ENCODE measurements at regions not wholly inside any gene's neighbourhood (a gene's known extent, or its start where the extent isn't known, plus 50 kb on each side); places are given as distances from the start of the nearest gene placed in this dataset.

- TF ChIP-seq EZH2phosphoT487 (IDR thresholded peaks at IDR 0.05; ENCODE audit: borderline replicate concordance, low read length): no peak
- no peak for TF ChIP-seq CTCF (IDR thresholded peaks at IDR 0.05; ENCODE audit: low read depth, low read length, poor library complexity, severe bottlenecking)
Measured at GRCh38 chr5:13186177-13186576, 758.3 kb downstream of the DNAH5 start.

Measured in DOHH2 (cell line).